ENCODE measurements at regions not wholly inside any gene's neighbourhood (a gene's known extent, or its start where the extent isn't known, plus 50 kb on each side); places are given as distances from the start of the nearest gene placed in this dataset.
A peak's percentile ranks its signal among the peaks of the same experiment; 100 is the strongest.

DNA sequence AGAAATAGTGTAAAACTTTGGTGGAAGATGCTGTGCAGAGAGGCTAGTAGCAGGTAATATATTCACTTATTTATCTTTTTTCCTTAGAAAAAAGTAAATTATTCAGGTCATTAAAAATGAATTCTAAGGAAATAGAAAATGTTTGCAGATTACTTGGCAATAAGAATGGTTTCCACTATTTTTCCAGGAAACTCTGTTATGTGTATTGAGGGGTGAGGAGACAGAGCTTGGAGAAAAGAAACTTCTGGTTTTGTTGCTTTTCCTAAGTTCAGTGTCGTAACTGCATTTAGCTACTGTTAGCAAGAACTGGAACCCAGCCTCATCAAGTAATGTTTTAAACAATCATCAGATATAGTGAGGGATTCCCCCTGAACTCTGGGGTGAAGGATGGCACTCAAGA lies 79.2 kb upstream of the SMLR1 start:
- no peak overlapping the region for H3K14ac ChIP-seq (ENCODE audit: low read length)
- H4K8ac ChIP-seq (ENCODE audit: low read depth, low read length): no peak overlapping the region
- no peak for DNase-seq (ENCODE audit: low spot score)
- H4K91ac ChIP-seq (ENCODE audit: low read depth, low read length, poor library complexity): no peak overlapping the region
- no peak overlapping the region for H2BK15ac ChIP-seq (ENCODE audit: low read length)
- H2AFZ ChIP-seq (ENCODE audit: low read length): no peak overlapping the region
- WGBS, 2 donors (ENCODE audit: extremely low coverage in 2 of 2, insufficient read length in 2 of 2, insufficient replicate concordance in 1 of 2): no CpG with 5 or more reads among the region's 1 CpG
- no peak overlapping the region for H2AK5ac ChIP-seq (ENCODE audit: low read depth, low read length)
- no peak overlapping the region for H3K27ac ChIP-seq (replicated peaks; ENCODE audit: low read length)
- no peak overlapping the region for H3K4me3 ChIP-seq (ENCODE audit: low read length in 2 of 2)
- no peak overlapping the region for H2BK12ac ChIP-seq (ENCODE audit: low read length)
- H3K18ac ChIP-seq (ENCODE audit: low read length): no peak overlapping the region
- H3K23ac ChIP-seq (ENCODE audit: low read depth, low read length, poor library complexity): no peak overlapping the region
- H3K4ac ChIP-seq (ENCODE audit: low read length): no peak overlapping the region
- H3K9ac ChIP-seq (ENCODE audit: low read depth, low read length, poor library complexity): no peak overlapping the region
- H3K4me2 ChIP-seq (ENCODE audit: insufficient read depth, low read length, poor library complexity, severe bottlenecking): no peak overlapping the region
- no peaks in the 10 kb centered on the region for H3K9me3 ChIP-seq (replicated peaks in 1 of 2; ENCODE audit: control insufficient read depth in 2 of 2, insufficient read depth in 1 of 2, low read depth in 1 of 2, low read length in 2 of 2)
- no peaks in the 10 kb centered on the region for H3K27me3 ChIP-seq (ENCODE audit: control insufficient read depth in 3 of 3, insufficient read depth in 3 of 3, low read depth in 1 of 3, low read length in 3 of 3)
- H2BK120ac ChIP-seq (ENCODE audit: low read depth, low read length): no peak overlapping the region
- H3K79me1 ChIP-seq (ENCODE audit: low read depth, low read length): no peaks in the 10 kb centered on the region
- H3K4me1 ChIP-seq (ENCODE audit: control insufficient read depth in 2 of 2, insufficient read depth in 1 of 2, low read depth in 1 of 2, low read length in 2 of 2): peaks cover 0 to under 1% of the 10 kb centered on the region in 2 donors
- no peak overlapping the region for H2BK5ac ChIP-seq (ENCODE audit: low read length)
- H3K36me3 ChIP-seq (replicated peaks in 1 of 2; ENCODE audit: control insufficient read depth in 2 of 2, insufficient read depth in 2 of 2, low read length in 2 of 2): no peaks in the 10 kb centered on the region

DNA sequence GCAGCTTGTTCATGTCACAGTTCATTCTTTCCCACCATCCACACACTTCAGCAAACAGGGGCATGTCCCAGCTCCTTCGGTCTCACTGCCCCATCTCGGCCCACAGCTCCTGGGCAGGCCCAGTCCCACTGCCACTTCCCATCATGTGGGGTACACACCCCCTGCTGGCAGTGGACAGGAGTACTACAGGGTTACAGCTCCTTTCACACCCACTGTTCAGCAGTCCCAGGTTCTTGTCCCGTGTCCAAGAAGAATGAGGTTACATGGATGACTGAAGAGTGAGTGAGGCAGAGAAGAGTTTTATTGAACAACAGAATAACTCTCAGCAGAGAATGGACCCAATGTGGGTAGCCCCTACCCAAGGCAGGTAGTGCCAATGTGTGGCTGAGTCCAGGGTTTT lies 77.8 kb upstream of the SMLR1 start:
- Histone ChIP-seq H3K14ac (ENCODE audit: low read length) (no peak overlapping the region), H3K4me3 (ENCODE audit: low read length in 2 of 2) (no peak overlapping the region), H3K4me1 (ENCODE audit: control insufficient read depth in 2 of 2, insufficient read depth in 1 of 2, low read depth in 1 of 2, low read length in 2 of 2) (no peaks in the 10 kb centered on the region), H3K9ac (ENCODE audit: low read depth, low read length, poor library complexity) (no peak overlapping the region), H4K8ac (ENCODE audit: low read depth, low read length) (no peak overlapping the region), H2BK15ac (ENCODE audit: low read length) (no peak overlapping the region), H3K27me3 (ENCODE audit: control insufficient read depth in 3 of 3, insufficient read depth in 3 of 3, low read depth in 1 of 3, low read length in 3 of 3) (no peaks in the 10 kb centered on the region), H3K4me2 (ENCODE audit: insufficient read depth, low read length, poor library complexity, severe bottlenecking) (no peak overlapping the region), H2AK5ac (ENCODE audit: low read depth, low read length) (no peak overlapping the region), H2BK12ac (ENCODE audit: low read length) (peak overlapping the region; percentile 4), H3K23ac (ENCODE audit: low read depth, low read length, poor library complexity) (no peak overlapping the region), H3K18ac (ENCODE audit: low read length) (no peak overlapping the region), H4K91ac (ENCODE audit: low read depth, low read length, poor library complexity) (no peak overlapping the region), H2BK5ac (ENCODE audit: low read length) (no peak overlapping the region), H2BK120ac (ENCODE audit: low read depth, low read length) (no peak overlapping the region), H2AFZ (ENCODE audit: low read length) (no peak overlapping the region), H3K9me3 (replicated peaks in 1 of 2; ENCODE audit: control insufficient read depth in 2 of 2, insufficient read depth in 1 of 2, low read depth in 1 of 2, low read length in 2 of 2) (no peaks in the 10 kb centered on the region), H3K36me3 (replicated peaks in 1 of 2; ENCODE audit: control insufficient read depth in 2 of 2, insufficient read depth in 2 of 2, low read length in 2 of 2) (no peaks in the 10 kb centered on the region), H3K27ac (replicated peaks; ENCODE audit: low read length) (no peak overlapping the region), H3K4ac (ENCODE audit: low read length) (no peak overlapping the region), H3K79me1 (ENCODE audit: low read depth, low read length) (no peaks in the 10 kb centered on the region)
- no peak for DNase-seq (ENCODE audit: low spot score)
- no CpG with 5 or more reads among the region's 3 CpGs for WGBS, 2 donors (ENCODE audit: extremely low coverage in 2 of 2, insufficient read length in 2 of 2, insufficient replicate concordance in 1 of 2)

DNA sequence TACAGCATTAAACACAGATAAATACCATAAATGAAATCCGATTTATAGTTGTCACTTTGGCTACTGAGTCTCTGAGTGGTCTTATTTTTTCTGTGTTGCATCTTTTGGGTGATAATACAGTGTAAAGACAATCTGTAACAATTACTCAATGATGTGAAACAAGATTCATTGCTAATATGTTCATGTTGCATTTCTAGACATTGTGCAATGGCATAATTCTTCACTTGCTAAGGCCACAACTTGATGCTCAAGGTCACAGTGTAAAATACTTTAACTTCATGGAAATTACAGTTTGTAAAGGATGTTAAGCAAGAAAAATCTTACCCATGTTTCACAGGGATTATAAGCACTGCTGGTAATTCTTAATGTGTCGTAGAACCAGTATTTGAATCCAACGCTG lies 74.9 kb upstream of the SMLR1 start:
- Histone ChIP-seq H2BK15ac (ENCODE audit: low read length) (no peak overlapping the region), H3K4me2 (ENCODE audit: insufficient read depth, low read length, poor library complexity, severe bottlenecking) (no peak overlapping the region), H3K79me1 (ENCODE audit: low read depth, low read length) (no peaks in the 10 kb centered on the region), H3K4me3 (ENCODE audit: low read length in 2 of 2) (no peak overlapping the region), H3K23ac (ENCODE audit: low read depth, low read length, poor library complexity) (no peak overlapping the region), H3K4me1 (ENCODE audit: control insufficient read depth in 2 of 2, insufficient read depth in 1 of 2, low read depth in 1 of 2, low read length in 2 of 2) (no peaks in the 10 kb centered on the region), H2BK120ac (ENCODE audit: low read depth, low read length) (no peak overlapping the region), H2AFZ (ENCODE audit: low read length) (no peak overlapping the region), H3K9me3 (replicated peaks in 1 of 2; ENCODE audit: control insufficient read depth in 2 of 2, insufficient read depth in 1 of 2, low read depth in 1 of 2, low read length in 2 of 2) (no peaks in the 10 kb centered on the region), H3K9ac (ENCODE audit: low read depth, low read length, poor library complexity) (no peak overlapping the region), H3K36me3 (replicated peaks in 1 of 2; ENCODE audit: control insufficient read depth in 2 of 2, insufficient read depth in 2 of 2, low read length in 2 of 2) (no peaks in the 10 kb centered on the region), H2BK12ac (ENCODE audit: low read length) (no peak overlapping the region), H3K18ac (ENCODE audit: low read length) (no peak overlapping the region), H2AK5ac (ENCODE audit: low read depth, low read length) (no peak overlapping the region), H3K4ac (ENCODE audit: low read length) (no peak overlapping the region), H2BK5ac (ENCODE audit: low read length) (no peak overlapping the region), H4K91ac (ENCODE audit: low read depth, low read length, poor library complexity) (no peak overlapping the region), H3K27ac (replicated peaks; ENCODE audit: low read length) (no peak overlapping the region), H4K8ac (ENCODE audit: low read depth, low read length) (no peak overlapping the region), H3K27me3 (ENCODE audit: control insufficient read depth in 3 of 3, insufficient read depth in 3 of 3, low read depth in 1 of 3, low read length in 3 of 3) (no peaks in the 10 kb centered on the region), H3K14ac (ENCODE audit: low read length) (no peak overlapping the region)
- DNase-seq (ENCODE audit: low spot score): no peak
- no CpG with 5 or more reads among the region's 3 CpGs for WGBS, 2 donors (ENCODE audit: extremely low coverage in 2 of 2, insufficient read length in 2 of 2, insufficient replicate concordance in 1 of 2)

DNA sequence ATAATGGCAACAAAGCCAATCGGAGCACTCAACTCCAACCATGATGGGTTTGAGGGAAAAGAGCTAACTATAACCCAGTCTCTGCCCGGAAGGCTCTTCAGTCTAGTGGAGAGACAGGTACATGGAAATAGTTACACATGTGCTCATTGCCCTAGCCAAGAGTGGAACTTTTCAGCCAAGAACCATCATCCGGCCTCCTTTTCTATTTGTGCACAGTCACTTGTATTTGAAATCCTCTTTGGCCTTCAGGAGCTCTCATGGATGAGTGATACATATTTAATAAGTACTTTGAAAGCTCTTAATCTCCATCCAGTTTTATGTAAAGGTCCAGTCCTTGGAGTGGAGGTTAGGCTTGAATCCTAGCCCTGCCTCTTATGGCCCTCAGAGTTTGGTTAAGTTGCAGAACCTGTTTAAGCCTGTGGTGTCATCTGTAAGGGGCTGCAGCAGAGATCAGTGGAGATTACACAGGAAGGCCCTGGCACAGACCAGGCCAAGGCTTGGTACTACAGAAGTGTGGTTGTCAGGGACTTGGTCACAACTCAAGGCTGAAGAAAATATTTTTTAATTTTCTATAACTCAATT lies 72.3 kb upstream of the SMLR1 start:
- Histone ChIP-seq H2BK120ac (ENCODE audit: low read depth, low read length) (no peak overlapping the region), H3K14ac (ENCODE audit: low read length) (no peak overlapping the region), H3K4me3 (ENCODE audit: low read length in 2 of 2) (no peak overlapping the region), H2BK5ac (ENCODE audit: low read length) (no peak overlapping the region), H2AK5ac (ENCODE audit: low read depth, low read length) (no peak overlapping the region), H3K18ac (ENCODE audit: low read length) (no peak overlapping the region), H3K27ac (replicated peaks; ENCODE audit: low read length) (no peak overlapping the region), H3K4ac (ENCODE audit: low read length) (no peak overlapping the region), H3K9me3 (replicated peaks in 1 of 2; ENCODE audit: control insufficient read depth in 2 of 2, insufficient read depth in 1 of 2, low read depth in 1 of 2, low read length in 2 of 2) (no peaks in the 10 kb centered on the region), H2BK15ac (ENCODE audit: low read length) (no peak overlapping the region), H4K91ac (ENCODE audit: low read depth, low read length, poor library complexity) (no peak overlapping the region), H3K4me2 (ENCODE audit: insufficient read depth, low read length, poor library complexity, severe bottlenecking) (no peak overlapping the region), H3K23ac (ENCODE audit: low read depth, low read length, poor library complexity) (no peak overlapping the region), H2AFZ (ENCODE audit: low read length) (no peak overlapping the region), H3K4me1 (ENCODE audit: control insufficient read depth in 2 of 2, insufficient read depth in 1 of 2, low read depth in 1 of 2, low read length in 2 of 2) (no peaks in the 10 kb centered on the region), H3K27me3 (ENCODE audit: control insufficient read depth in 3 of 3, insufficient read depth in 3 of 3, low read depth in 1 of 3, low read length in 3 of 3) (no peaks in the 10 kb centered on the region), H2BK12ac (ENCODE audit: low read length) (no peak overlapping the region), H3K79me1 (ENCODE audit: low read depth, low read length) (no peaks in the 10 kb centered on the region), H3K9ac (ENCODE audit: low read depth, low read length, poor library complexity) (no peak overlapping the region), H4K8ac (ENCODE audit: low read depth, low read length) (no peak overlapping the region), H3K36me3 (replicated peaks in 1 of 2; ENCODE audit: control insufficient read depth in 2 of 2, insufficient read depth in 2 of 2, low read length in 2 of 2) (no peaks in the 10 kb centered on the region)
- no CpG with 5 or more reads among the region's 3 CpGs for WGBS, 2 donors (ENCODE audit: extremely low coverage in 2 of 2, insufficient read length in 2 of 2, insufficient replicate concordance in 1 of 2)
- no peak for DNase-seq (ENCODE audit: low spot score)
